H9 (cell line): ENCODE measurements at regions not wholly inside any gene's neighbourhood (a gene's known extent, or its start where the extent isn't known, plus 50 kb on each side); places are given as distances from the start of the nearest gene placed in this dataset.

Source experiments
- DNase-seq: peaks from one replicate; pipeline ENCODE4 v3.0.0-alpha.2; 2017
- H2AFZ ChIP-seq: one replicate; pipeline ENCODE4 v1.6.1; 2013; ENCODE audit warnings: mild to moderate bottlenecking, low read length, control low read depth, moderate library complexity
- H2AK5ac ChIP-seq: 2 replicates; pipeline ENCODE4 v1.6.1; 2013; ENCODE audit warnings: low read length, control low read depth, mixed read lengths; ENCODE audit not compliant: insufficient read length
- H2BK120ac ChIP-seq: one replicate; pipeline ENCODE4 v1.6.1; 2013; ENCODE audit warnings: low read depth, mild to moderate bottlenecking, low read length, control low read depth, inconsistent platforms; ENCODE audit not compliant: poor library complexity, severe bottlenecking
- H2BK12ac ChIP-seq: 2 replicates; pipeline ENCODE4 v1.6.1; 2013; ENCODE audit warnings: low read length, control low read depth, mixed read lengths, low read depth; ENCODE audit not compliant: insufficient read length
- H2BK15ac ChIP-seq: 2 replicates; pipeline ENCODE4 v1.6.1; 2013; ENCODE audit warnings: low read depth, low read length, control low read depth
- H2BK20ac ChIP-seq: one replicate; pipeline ENCODE4 v1.6.1; 2013; ENCODE audit warnings: low read depth, mild to moderate bottlenecking, low read length, control low read depth, inconsistent platforms; ENCODE audit not compliant: poor library complexity, severe bottlenecking
- H2BK5ac ChIP-seq: 2 replicates; pipeline ENCODE4 v1.6.1; 2013; ENCODE audit warnings: low read length, control low read depth, mixed read lengths; ENCODE audit not compliant: insufficient read length
- H3K14ac ChIP-seq: 2 replicates; pipeline ENCODE4 v1.6.1; 2013; ENCODE audit warnings: low read length, control low read depth; ENCODE audit not compliant: insufficient read depth
- H3K18ac ChIP-seq: 2 replicates; pipeline ENCODE4 v1.6.1; 2013; ENCODE audit warnings: low read depth, mild to moderate bottlenecking, mixed read lengths, low read length, control low read depth; ENCODE audit not compliant: insufficient read length
- H3K23ac ChIP-seq: 2 replicates; pipeline ENCODE4 v1.6.1; 2013; ENCODE audit warnings: low read length, control low read depth, mixed read lengths, low read depth; ENCODE audit not compliant: insufficient read length
- H3K23me2 ChIP-seq: 2 replicates; pipeline ENCODE4 v1.6.1; 2013; ENCODE audit warnings: low read depth, mild to moderate bottlenecking, mixed read lengths, low read length, control low read depth; ENCODE audit not compliant: insufficient read length, poor library complexity, severe bottlenecking
- H3K27ac ChIP-seq: 2 replicates; pipeline ENCODE4 v1.5.1; 2013; ENCODE audit warnings: low read length, control low read depth, mixed read lengths, low read depth; ENCODE audit not compliant: insufficient read length
- H3K27me3 ChIP-seq: 2 replicates; pipeline ENCODE4 v1.6.1; 2013; ENCODE audit warnings: low read length, control low read depth, inconsistent platforms; ENCODE audit not compliant: insufficient read depth
- H3K4ac ChIP-seq: 2 replicates; pipeline ENCODE4 v1.6.1; 2013; ENCODE audit warnings: low read depth, mild to moderate bottlenecking, control low read depth, inconsistent platforms, low read length, moderate library complexity
- H3K4me1 ChIP-seq: 2 replicates; pipeline ENCODE4 v1.6.1; 2013; ENCODE audit warnings: low read length, control low read depth, inconsistent platforms; ENCODE audit not compliant: insufficient read depth
- H3K4me2 ChIP-seq: 2 replicates; pipeline ENCODE4 v1.6.1; 2013; ENCODE audit warnings: low read length, control low read depth, mixed read lengths; ENCODE audit not compliant: insufficient read length, insufficient read depth
- H3K56ac ChIP-seq: 2 replicates; pipeline ENCODE4 v1.6.1; 2013; ENCODE audit warnings: low read depth, mild to moderate bottlenecking, mixed read lengths, low read length, control low read depth; ENCODE audit not compliant: insufficient read length
- H3K79me1 ChIP-seq: 2 replicates; pipeline ENCODE4 v1.6.1; 2013; ENCODE audit warnings: low read depth, mild to moderate bottlenecking, moderate library complexity, low read length, control low read depth, inconsistent platforms; ENCODE audit not compliant: insufficient read depth, poor library complexity, severe bottlenecking
- H3K79me2 ChIP-seq: 2 replicates; pipeline ENCODE4 v1.6.1; 2013; ENCODE audit warnings: low read length, control low read depth, inconsistent platforms; ENCODE audit not compliant: insufficient read depth
- H3K9ac ChIP-seq: 2 replicates; pipeline ENCODE4 v1.6.1; 2013; ENCODE audit warnings: low read length, control low read depth, mixed read lengths; ENCODE audit not compliant: insufficient read length; ENCODE audit errors: extremely low read depth
- H3K9me3 ChIP-seq: one replicate; pipeline ENCODE4 v1.6.1; 2013; ENCODE audit warnings: low read depth, low read length, inconsistent platforms; ENCODE audit not compliant: control insufficient read depth
- H3T11ph ChIP-seq: one replicate; pipeline ENCODE4 v1.6.1; 2013; ENCODE audit warnings: mild to moderate bottlenecking, low read length, control low read depth, inconsistent platforms
- H4K20me1 ChIP-seq: one replicate; pipeline ENCODE4 v1.6.1; 2013; ENCODE audit not compliant: control insufficient read depth, insufficient read length, insufficient read depth
- H4K5ac ChIP-seq: 2 replicates; pipeline ENCODE4 v1.6.1; 2013; ENCODE audit warnings: low read depth, mild to moderate bottlenecking, mixed read lengths, low read length, control low read depth; ENCODE audit not compliant: insufficient read length
- H4K8ac ChIP-seq: replicated peaks from 2 replicates; pipeline ENCODE4 v1.6.1; 2013; ENCODE audit warnings: low read length, control low read depth, mixed read lengths, low read depth; ENCODE audit not compliant: insufficient read length
- H4K91ac ChIP-seq: 2 replicates; pipeline ENCODE4 v1.6.1; 2013; ENCODE audit warnings: low read depth, mild to moderate bottlenecking, moderate library complexity, mixed read lengths, low read length, control low read depth; ENCODE audit not compliant: insufficient read length
- H3K27ac Mint-ChIP-seq, 3 experiments: 2 replicates in 2 of 3; 3 replicates in 1 of 3; pipeline ENCODE4 v1.8.0; 2020 to 2021; ENCODE audit warnings: mixed read lengths in 3 of 3, mild to moderate bottlenecking in 1 of 3, moderate library complexity in 1 of 3
- H3K27me3 Mint-ChIP-seq: 2 replicates; pipeline ENCODE4 v1.8.0; 2021; ENCODE audit warnings: low read depth, mild to moderate bottlenecking, moderate library complexity, mixed read lengths
- H3K36me3 Mint-ChIP-seq, 3 experiments: 2 replicates in 2 of 3; 3 replicates in 1 of 3; pipeline ENCODE4 v1.8.0; 2020 to 2021; ENCODE audit warnings: low read depth in 3 of 3, mixed read lengths in 3 of 3; ENCODE audit not compliant: insufficient read depth in 1 of 3
- H3K4me1 Mint-ChIP-seq, 2 experiments: 2 replicates each; pipeline ENCODE4 v1.8.0; 2020; ENCODE audit warnings: mixed read lengths in 2 of 2
- H3K4me3 Mint-ChIP-seq, 2 experiments: 2 replicates in 1 of 2; 3 replicates in 1 of 2; pipeline ENCODE4 v1.8.0; 2020 to 2021; ENCODE audit warnings: mild to moderate bottlenecking in 2 of 2, mixed read lengths in 2 of 2, moderate library complexity in 1 of 2
- H3K9me3 Mint-ChIP-seq, 2 experiments: 2 replicates in 1 of 2; 3 replicates in 1 of 2; pipeline ENCODE4 v1.8.0; 2020; ENCODE audit warnings: mild to moderate bottlenecking in 2 of 2, mixed read lengths in 2 of 2, moderate library complexity in 1 of 2
- CTCF ChIP-seq: fragments of 200-600 bp; sonication (generic); conservative IDR thresholded peaks from 3 replicates; pipeline ENCODE4 v1.8.0; 2021; ENCODE audit warnings: antibody characterized with exemption, mild to moderate bottlenecking
- WGBS: extraction: QIAGEN DNeasy Blood & Tissue Kit; methylation state at CpG from one replicate; pipeline ENCODE4 v1.1.7; 2013; ENCODE audit warnings: missing lambda C conversion rate, low lambda C conversion rate, mixed read lengths; ENCODE audit not compliant: insufficient read length; ENCODE audit errors: extremely low coverage; 5-methylcytosine and 5-hydroxymethylcytosine counted together

- H3K23me2 ChIP-seq, result no peaks in the 10 kb centered on the region
- no peak overlapping the region for H3T11ph ChIP-seq
- H3K4me1 Mint-ChIP-seq, result no peaks in the 10 kb centered on the region
- H3K56ac ChIP-seq, result no peak overlapping the region
- no peak overlapping the region for H3K9ac ChIP-seq
- no peaks in the 10 kb centered on the region for H3K4me1 ChIP-seq
- H3K4me3 Mint-ChIP-seq, result no peak overlapping the region
- H2BK5ac ChIP-seq, result no peak overlapping the region
- no peak overlapping the region for H2BK120ac ChIP-seq
- H3K27me3 Mint-ChIP-seq, result peaks cover 14% of the 10 kb centered on the region
- no peaks in the 10 kb centered on the region for H3K79me1 ChIP-seq
- no peak overlapping the region for H2BK12ac ChIP-seq
- peak; percentile 28 for DNase-seq
- no peaks in the 10 kb centered on the region for H3K9me3 ChIP-seq
- no peak overlapping the region for H2AK5ac ChIP-seq
- H3K27me3 ChIP-seq, result peaks cover 4% of the 10 kb centered on the region; the same call in 1 of the 2 replicates
- WGBS, result no CpG with 5 or more reads among the region's 55 CpGs
- H3K18ac ChIP-seq, result no peak overlapping the region
- no peak overlapping the region for H2BK15ac ChIP-seq
- TF ChIP-seq CTCF, result no peak
- no peak overlapping the region for H3K4ac ChIP-seq
- H3K23ac ChIP-seq, result no peak overlapping the region
- no peaks in the 10 kb centered on the region for H3K79me2 ChIP-seq
- no peak overlapping the region for H2BK20ac ChIP-seq
- H3K9me3 Mint-ChIP-seq, result peaks cover 17 to 18% of the 10 kb centered on the region in 2 experiments
- no peak overlapping the region for H3K27ac Mint-ChIP-seq
- H2AFZ ChIP-seq, result no peak overlapping the region
- H3K27ac ChIP-seq, result no peak overlapping the region
- H4K20me1 ChIP-seq, result no peaks in the 10 kb centered on the region
- no peak overlapping the region for H3K14ac ChIP-seq
- no peak overlapping the region for H4K5ac ChIP-seq
- H3K36me3 Mint-ChIP-seq, result peaks cover 9 to 10% (median 9%) of the 10 kb centered on the region in 3 experiments
- no peak overlapping the region for H3K4me2 ChIP-seq
- H4K8ac ChIP-seq, result no peak overlapping the region
- H4K91ac ChIP-seq, result no peak overlapping the region
These were observed 65.4 kb upstream of the NKX1-1 start for GRCh38 chr4:1471443-1472147.
